ENCODE measurements at regions not wholly inside any gene's neighbourhood (a gene's known extent, or its start where the extent isn't known, plus 50 kb on each side); places are given as distances from the start of the nearest gene placed in this dataset.

DNA sequence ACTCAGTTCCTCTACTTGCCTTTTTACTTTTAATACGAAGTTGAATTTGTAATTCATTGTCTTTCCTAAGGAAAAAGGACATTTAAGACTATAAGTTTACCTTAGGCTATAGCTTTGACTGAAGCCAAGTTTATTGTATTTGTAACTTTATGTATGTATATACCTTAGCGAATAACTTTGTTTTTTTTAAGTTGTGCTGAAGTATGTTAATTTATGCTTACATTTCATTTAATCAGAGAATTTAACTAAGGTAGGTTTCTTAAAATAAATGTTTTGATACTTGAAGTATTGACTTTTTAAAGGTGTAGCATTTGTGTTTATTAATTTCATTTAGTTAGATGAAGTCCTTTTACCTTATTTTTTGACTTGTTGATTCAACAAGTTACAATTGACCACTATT is 55.2 kb upstream of the TPTE start:
- Mint-ChIP-seq H3K9me3 (ENCODE audit: unreplicated experiment) (no peaks in the 10 kb centered on the region), H3K4me1 (ENCODE audit: low read depth, unreplicated experiment) (no peaks in the 10 kb centered on the region), H3K27me3 (ENCODE audit: unreplicated experiment) (no peaks in the 10 kb centered on the region), H3K4me3 (ENCODE audit: unreplicated experiment) (no peak overlapping the region), H3K36me3 (ENCODE audit: unreplicated experiment) (no peaks in the 10 kb centered on the region), H3K27ac (ENCODE audit: unreplicated experiment) (no peak overlapping the region)
- DNase-seq: no peak
- TF ChIP-seq, protein P1, sequence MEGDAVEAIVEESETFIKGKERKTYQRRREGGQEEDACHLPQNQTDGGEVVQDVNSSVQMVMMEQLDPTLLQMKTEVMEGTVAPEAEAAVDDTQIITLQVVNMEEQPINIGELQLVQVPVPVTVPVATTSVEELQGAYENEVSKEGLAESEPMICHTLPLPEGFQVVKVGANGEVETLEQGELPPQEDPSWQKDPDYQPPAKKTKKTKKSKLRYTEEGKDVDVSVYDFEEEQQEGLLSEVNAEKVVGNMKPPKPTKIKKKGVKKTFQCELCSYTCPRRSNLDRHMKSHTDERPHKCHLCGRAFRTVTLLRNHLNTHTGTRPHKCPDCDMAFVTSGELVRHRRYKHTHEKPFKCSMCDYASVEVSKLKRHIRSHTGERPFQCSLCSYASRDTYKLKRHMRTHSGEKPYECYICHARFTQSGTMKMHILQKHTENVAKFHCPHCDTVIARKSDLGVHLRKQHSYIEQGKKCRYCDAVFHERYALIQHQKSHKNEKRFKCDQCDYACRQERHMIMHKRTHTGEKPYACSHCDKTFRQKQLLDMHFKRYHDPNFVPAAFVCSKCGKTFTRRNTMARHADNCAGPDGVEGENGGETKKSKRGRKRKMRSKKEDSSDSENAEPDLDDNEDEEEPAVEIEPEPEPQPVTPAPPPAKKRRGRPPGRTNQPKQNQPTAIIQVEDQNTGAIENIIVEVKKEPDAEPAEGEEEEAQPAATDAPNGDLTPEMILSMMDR (IDR thresholded peaks at IDR 0.05; ENCODE audit: partially characterized antibody, unreplicated experiment): no peak

Measured in glutamatergic neuron (in vitro differentiated cells).